GM19324 (cell line): ENCODE measurements at regions not wholly inside any gene's neighbourhood (a gene's known extent, or its start where the extent isn't known, plus 50 kb on each side); places are given as distances from the start of the nearest gene placed in this dataset.
"Not testable (repeated sequence)": the region's sequence is repeated elsewhere in the genome, so short reads cannot be mapped to it uniquely, and the experiment has no call there.

Experiments
- ATAC-seq: cut with Tn5 transposase; IDR thresholded peaks from one replicate; pipeline ENCODE4 v1.9.1; 2021; ENCODE audit warnings: mild to moderate bottlenecking, moderate library complexity; ENCODE audit not compliant: unreplicated experiment, low FRiP score

- no peak for ATAC-seq
Observed at GRCh38 chr14:65153101-65153500, 50.8 kb upstream of the MAX start.

- ATAC-seq, result peak; percentile 77
Observed at GRCh38 chr14:65156568-65157366, 54.5 kb upstream of the MAX start.

DNA sequence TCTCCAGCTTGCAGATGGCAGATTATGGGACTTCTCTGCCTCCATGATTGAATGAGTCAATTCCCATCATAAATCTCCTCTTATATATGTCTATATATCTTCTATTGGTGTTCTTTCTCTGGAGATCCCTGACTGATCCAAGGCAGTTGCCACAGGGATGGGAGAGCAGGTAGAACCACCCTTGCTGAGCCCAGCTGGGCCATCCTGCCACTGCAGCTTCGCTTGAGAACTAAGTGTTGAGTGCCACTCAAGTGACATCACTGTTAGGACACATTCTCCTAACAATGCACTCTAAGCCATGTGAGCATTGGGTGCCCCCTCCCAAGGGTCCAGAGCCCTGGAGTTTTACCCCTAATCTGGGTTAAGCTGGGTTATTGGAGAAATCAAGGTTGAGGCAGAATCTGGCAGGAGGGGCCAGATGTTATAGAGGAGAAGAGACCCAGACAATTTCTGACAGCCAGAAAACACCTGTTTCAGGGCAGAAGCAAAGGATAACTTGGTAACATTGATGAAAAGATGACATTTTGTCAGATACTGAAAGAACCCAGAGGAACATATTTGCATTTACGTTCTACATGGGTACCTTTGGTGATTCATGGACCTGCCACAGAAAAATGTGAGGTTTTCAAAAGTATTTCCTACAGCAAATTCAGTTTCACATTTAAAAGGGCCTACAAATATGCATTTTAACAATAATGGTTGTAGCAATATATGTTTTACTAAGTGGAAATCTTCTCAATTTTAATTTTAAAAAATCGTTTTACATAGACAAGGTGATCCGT is 57.2 kb upstream of the MAX start:
- ATAC-seq, result peak; percentile 41

DNA sequence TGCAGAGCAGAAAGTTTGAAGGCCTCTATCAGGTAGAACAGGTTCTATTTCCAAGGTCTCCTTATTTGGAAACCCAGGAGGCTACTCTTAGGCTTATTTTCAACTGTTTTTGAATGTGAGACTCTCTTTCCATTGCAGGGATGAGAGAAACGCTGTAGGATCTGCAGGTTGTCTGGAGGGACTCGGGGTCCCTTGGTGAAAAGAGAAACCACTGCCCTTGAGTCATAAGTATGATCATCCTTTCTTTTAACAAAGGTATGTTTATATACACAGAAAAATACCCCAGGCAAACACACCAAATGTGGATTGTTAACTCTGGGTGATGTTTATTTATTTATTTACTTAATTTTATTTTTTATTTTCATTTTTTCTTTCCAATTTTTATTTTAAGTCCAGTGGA is 57.8 kb upstream of the MAX start:
- ATAC-seq, result no peak

DNA sequence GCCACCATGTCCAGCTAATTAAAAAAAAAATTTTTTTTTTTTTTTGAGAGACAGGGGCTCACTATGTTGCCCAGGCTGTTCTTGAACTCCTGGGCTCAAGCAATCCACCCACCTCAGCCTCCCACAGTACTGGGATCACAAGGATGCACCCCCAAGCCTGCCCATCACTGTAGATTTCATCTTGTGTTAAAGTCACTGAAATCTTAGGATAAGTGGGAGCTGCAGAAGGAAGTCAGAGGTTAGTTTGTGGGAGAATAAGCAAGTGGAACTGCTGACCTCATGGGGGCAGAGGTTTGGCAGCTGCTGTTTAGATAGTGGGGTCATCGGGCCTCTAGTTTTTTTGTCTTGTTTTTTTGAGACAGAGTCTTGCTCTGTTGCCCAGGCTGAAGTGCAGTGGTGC is 59.7 kb upstream of the MAX start:
- ATAC-seq, result no peak

DNA sequence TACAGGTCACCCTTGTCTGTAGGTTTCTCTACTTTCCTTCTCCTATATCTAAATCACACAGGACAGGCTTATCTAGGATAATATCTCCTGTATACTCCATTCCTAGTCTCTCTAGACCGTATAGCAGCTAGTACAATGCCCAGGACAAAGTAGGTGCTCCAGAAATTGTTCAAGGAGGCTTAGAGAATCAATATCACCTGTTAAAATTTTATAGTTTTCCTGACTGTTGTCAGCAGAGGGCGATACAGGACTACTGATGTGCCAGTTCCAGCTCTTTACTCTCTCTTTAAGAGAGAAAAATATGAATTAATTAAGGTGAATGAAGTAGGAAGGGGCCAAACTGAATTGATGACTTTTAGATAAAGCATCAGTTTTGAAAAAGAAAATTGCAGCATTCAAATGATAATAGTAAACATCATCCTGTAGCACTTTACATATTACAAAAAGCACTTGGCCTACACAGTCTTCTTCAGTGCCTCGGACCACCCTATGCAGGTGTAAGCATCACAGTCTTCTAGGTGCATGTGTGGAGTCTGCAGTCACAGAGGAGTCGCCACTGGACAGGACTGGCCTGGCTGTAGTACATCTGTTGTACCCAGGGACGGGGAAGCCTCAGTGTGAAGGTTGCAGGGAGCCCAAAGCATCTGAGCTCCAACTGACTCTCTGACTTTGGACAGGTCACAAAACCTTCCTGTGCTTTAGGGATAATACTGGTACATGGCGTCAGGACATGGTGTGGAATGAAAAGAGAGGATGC is 61.9 kb upstream of the MAX start:
- no peak for ATAC-seq

DNA sequence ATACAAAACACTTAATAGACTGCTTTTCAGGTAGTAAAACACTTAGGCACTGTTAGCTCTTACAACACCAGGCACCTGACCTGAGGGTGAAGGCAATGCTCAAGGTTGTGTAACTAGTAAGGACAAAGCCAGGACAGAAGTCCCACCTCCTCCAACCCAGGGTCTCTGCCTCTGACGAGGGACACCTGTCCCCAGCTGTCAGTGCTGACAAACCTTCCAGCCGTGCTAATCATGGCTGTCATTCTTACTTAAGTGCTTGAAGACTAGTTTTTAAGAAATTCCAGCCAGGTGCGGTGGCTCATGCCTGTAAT is 62.5 kb upstream of the MAX start:
- ATAC-seq, result no peak

DNA sequence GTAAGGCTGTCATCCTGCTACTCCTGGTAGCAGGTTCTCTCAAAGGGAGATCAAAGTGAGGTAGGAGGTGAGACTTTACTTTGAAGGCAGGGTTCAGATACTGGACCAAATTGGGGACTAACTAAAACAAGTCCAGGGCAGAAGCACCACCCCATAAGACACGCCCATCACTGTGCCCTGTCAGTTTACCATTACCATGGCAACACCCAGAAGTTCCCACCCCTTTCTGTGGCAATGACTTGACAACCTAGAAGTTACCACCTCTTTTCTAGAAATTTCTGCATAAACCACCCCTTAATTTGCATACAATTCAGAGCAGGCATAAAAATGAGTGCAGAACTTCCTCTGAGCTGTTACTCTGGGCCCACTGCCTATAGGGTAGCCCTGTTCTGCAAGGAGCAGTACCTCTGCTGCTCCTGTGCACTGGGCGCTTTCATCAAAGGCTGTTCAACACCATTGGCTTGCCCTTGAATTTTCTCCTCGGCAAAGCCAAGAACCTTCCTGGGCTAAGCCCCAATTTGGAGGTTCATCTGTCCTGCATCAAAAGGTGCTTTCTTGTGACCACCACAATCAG is 64.8 kb upstream of the MAX start:
- no peak for ATAC-seq

DNA sequence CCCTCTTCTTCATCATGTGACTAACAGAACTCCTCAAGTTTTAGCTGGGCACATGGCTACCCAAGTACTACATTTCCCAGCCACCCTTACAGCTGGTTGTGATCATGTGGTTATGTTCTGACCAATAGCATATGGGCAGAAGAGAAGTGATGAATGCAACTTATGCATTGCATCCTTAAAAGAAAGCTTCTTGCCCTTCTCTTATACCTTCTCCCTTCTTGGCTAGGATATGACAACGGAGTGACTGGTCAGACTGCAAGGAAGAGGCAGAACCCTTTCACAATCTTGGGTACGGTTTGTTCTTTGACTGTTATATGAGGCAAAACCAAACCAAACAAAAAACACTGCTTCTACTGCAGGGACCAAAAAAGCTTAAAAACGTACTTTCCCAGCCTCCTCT is 66.5 kb upstream of the MAX start:
- ATAC-seq, result no peak

DNA sequence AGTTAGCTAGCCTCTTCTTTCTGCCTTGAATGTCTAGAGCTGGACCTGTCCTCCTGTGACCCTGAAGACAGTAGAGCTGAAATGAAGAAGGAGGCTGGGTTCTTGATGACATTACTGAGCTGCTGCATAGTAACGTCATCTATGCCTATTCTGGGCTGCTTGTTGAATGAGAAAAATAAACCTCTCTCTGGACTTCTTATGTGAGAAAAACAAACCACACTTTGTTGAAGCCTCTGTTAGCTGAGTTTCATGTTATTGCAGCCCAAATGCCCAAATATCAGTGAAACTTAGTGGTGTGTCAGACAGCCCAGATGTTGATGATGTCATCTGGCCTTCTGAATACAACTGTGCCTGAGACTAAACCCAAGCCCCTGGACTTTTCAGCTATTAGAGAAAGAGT is 67.0 kb upstream of the MAX start:
- peak; percentile 66 for ATAC-seq

DNA sequence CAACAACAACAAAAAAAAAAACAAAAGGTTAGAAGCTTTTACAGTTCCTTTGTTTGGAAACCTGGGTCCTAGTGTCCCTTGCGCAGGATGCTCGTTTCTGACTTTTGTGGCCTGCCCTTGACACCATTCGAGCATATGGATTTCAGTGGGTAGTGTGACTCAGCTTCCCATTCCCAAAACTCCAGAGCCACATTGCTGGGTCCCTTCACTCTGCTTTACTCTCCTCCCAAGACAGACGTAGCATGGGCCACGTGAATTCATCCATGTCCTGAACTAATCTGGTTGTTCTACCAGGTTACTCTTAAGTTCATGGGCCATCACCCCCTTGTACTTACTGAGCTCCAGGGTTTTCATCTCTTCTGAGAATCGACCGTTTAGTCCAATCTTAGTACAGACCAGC is 68.0 kb upstream of the MAX start:
- no peak for ATAC-seq

GRCh38 chr14:65170768-65171507 is 68.6 kb upstream of the MAX start:
- no peak for ATAC-seq

DNA sequence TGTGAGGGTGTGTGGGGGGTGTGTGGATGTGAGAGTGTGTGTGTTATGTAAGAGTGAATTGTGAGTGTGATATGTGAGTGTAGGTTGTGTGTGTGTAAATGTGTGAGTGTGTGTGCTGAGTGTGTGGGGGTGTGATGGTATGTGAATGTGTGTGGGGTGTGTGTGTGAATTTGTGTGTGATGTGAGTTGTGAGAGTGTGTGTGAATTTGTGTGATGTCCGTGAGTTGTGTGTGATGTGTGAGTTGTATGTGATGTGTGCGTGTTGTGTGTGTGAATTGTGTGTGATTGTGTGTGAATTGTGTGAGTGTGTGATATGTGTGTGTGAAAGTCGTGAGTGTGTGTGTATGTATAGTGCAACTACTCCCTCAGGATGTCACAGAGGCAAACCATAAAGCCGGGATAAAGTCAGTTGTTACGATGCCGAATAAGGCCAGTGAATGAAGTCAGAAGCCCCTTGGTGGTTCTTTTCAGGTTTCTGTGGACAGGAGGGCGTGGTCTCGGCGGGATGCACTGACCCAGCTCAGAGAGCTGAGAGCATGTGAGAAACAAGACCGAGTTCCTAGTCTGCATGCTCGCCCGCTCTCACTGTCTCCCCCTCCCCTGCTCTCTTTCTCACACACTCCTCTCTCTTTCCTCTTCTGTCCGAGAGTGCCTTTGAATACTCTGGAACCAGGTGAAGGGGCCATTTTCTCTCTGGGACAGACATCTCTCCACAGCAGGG is 71.8 kb upstream of the MAX start:
- ATAC-seq, result no peak

- ATAC-seq, result no peak
Observed at GRCh38 chr14:65174783-65175182, 72.5 kb upstream of the MAX start.

GRCh38 chr14:65177551-65177950 is 75.2 kb upstream of the MAX start:
- no peak for ATAC-seq

DNA sequence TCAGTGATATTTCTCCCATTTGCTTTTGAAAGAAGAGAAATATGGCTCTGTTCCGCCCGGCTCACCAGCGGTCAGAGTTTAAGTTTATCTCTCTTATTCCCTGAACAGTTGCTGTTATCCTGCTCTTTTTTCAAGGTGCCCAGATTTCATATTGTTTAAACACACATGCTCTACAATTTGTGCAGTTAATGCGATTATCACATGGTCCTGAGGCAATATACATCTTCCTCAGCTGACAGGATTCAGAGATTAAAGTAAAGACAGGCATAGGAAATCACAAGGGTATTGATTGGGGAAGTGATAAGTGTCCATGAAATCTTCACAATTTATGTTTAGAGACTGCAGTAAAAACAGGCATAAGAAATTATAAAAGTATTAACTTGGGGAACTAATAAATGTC is 76.9 kb upstream of the MAX start:
- not testable (repeated sequence) for ATAC-seq

DNA sequence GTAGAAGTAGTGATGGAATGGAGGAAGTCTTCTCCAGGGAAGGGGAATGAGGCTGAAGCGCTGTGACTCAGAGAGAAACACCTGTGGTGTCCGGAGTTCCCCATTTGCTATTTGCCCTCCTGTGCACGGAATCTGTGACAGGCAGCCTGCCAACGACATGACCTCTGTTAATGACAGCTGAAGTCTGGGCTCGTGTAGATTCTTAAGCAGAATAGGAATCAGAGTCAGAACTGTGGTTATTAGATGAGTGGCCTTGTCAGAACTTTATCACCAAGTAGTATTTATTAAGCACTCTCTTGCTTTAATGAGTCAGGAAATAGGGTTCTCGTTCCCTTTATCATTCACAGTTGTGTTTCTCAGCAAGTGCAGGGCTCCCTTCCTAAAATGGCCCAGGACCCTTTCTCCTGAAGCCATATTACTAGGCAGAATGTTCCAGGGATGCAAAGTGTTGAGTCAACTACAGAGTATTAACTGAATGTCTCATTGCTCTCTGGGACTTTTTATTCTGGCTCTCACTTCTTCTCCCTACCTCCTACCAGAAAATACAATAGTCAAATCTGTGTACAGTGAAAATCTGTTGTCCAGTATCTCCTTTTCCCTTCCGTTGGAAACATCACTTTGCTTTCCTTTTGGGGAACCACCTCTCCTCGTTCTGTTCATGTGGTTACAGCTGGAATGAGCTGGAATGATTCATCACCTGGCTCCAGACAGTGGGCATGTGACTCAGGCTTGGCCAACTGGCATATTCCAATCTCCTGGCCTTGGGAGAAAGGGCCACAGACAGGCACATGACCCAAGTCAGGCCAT is 77.8 kb upstream of the MAX start:
- ATAC-seq, result peak; percentile 78

- no peak for ATAC-seq
Observed at GRCh38 chr14:65180725-65181025, 78.4 kb upstream of the MAX start.
